ENCODE measurements at regions not wholly inside any gene's neighbourhood (a gene's known extent, or its start where the extent isn't known, plus 50 kb on each side); places are given as distances from the start of the nearest gene placed in this dataset.

DNA sequence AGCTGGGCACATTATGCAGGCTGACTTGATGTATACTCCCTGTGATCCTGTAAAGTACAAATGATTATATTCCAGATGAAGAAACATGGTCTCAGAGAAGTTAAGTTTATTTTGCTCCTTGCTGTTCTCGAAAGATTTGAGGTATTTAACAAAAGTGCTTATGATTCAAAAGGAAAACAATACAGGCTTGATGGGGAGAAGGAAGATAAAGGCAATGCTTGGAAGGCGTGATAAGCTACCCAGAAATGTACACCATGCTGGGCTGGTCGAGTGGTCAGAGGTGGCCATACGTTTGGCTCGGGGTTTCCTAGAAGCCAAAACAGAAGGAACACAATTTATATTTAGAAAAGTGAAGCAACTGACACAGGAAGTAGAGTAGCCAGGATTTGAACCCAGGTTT, 201.0 kb downstream of the KTN1 start:
- Mint-ChIP-seq H3K4me1 (no peaks in the 10 kb centered on the region), H3K27me3 (no peaks in the 10 kb centered on the region), H3K4me3 (no peak overlapping the region), H3K9me3 (ENCODE audit: insufficient read depth) (no peaks in the 10 kb centered on the region), H3K27ac (no peak overlapping the region)
- intact Hi-C loops (cut with micrococcal nuclease): no loop called here
- WGBS (ENCODE audit: insufficient coverage): 100% methylated on average over 1 of the region's 5 CpGs
- CTCF ChIA-PET: no interaction called here
- TF ChIP-seq, protein P1, sequence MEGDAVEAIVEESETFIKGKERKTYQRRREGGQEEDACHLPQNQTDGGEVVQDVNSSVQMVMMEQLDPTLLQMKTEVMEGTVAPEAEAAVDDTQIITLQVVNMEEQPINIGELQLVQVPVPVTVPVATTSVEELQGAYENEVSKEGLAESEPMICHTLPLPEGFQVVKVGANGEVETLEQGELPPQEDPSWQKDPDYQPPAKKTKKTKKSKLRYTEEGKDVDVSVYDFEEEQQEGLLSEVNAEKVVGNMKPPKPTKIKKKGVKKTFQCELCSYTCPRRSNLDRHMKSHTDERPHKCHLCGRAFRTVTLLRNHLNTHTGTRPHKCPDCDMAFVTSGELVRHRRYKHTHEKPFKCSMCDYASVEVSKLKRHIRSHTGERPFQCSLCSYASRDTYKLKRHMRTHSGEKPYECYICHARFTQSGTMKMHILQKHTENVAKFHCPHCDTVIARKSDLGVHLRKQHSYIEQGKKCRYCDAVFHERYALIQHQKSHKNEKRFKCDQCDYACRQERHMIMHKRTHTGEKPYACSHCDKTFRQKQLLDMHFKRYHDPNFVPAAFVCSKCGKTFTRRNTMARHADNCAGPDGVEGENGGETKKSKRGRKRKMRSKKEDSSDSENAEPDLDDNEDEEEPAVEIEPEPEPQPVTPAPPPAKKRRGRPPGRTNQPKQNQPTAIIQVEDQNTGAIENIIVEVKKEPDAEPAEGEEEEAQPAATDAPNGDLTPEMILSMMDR (IDR thresholded peaks at IDR 0.05): no peak
- TF ChIP-seq EZH2 (IDR thresholded peaks at IDR 0.05; ENCODE audit: borderline replicate concordance, insufficient read depth, low read depth, low read length, poor library complexity, severe bottlenecking): no peak
- H3K4me1 ChIP-seq (ENCODE audit: control insufficient read depth in 2 of 2, insufficient read depth in 2 of 2, low read length in 2 of 2): no peaks in the 10 kb centered on the region
- no peaks in the 10 kb centered on the region for H4K20me1 ChIP-seq (ENCODE audit: control insufficient read depth, insufficient read depth, low read length, poor library complexity, severe bottlenecking)
- POLR2A ChIA-PET: no interaction called here
- no peak for DNase-seq
- H3K9ac ChIP-seq (ENCODE audit: low read length): no peak overlapping the region
- no peak for ATAC-seq (ENCODE audit: low read depth)
- H3K36me3 ChIP-seq (replicated peaks in 1 of 2; ENCODE audit: control extremely low read depth in 1 of 2, control insufficient read depth in 1 of 2, extremely low read depth in 1 of 2, insufficient read depth in 2 of 2, low read length in 1 of 2): no peaks in the 10 kb centered on the region
- no peak overlapping the region for H3K27ac ChIP-seq (ENCODE audit: low read length in 2 of 2)
- H2AFZ ChIP-seq (ENCODE audit: insufficient read depth, low read depth, low read length, poor library complexity, severe bottlenecking): no peak overlapping the region
- H3K4me3 ChIP-seq (ENCODE audit: control extremely low read depth in 1 of 5, extremely low read depth in 1 of 5, insufficient read depth in 1 of 5, low read depth in 2 of 5, low read length in 4 of 5): no peak overlapping the region
- no peak overlapping the region for H3K4me2 ChIP-seq (replicated peaks; ENCODE audit: low read depth, low read length, poor library complexity, severe bottlenecking)
- H3K9me3 ChIP-seq (ENCODE audit: control extremely low read depth in 1 of 3, control insufficient read depth in 2 of 3, insufficient read depth in 1 of 3, low read length in 2 of 3): no peaks in the 10 kb centered on the region
- no peaks in the 10 kb centered on the region for H3K79me2 ChIP-seq (ENCODE audit: control insufficient read depth, insufficient read depth, low read length)
- no peaks in the 10 kb centered on the region for H3K27me3 ChIP-seq (replicated peaks in 1 of 4; ENCODE audit: control extremely low read depth in 1 of 4, control insufficient read depth in 3 of 4, insufficient read depth in 4 of 4, low read length in 3 of 4)

DNA sequence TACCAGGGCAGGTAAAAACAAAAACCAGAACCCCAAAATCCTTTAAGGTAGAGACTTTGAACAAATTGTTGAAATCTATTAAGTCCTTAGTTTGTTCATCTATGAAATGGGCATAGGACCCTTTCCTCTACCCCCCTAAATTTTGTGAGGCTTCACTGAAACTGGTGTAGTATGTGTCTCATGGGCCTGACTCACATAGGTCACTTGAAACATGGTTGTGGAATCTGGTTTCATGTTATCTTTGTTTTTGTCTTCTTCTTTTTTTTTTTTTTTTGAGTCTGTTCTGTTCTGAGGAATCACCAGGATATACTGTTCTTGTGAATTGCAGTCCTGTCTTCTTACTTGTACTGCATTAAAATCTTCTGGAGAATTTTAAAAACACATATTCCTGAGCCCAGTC, 202.2 kb downstream of the KTN1 start:
- POLR2A ChIA-PET: no interaction called here
- Mint-ChIP-seq H3K27me3 (peaks cover 3% of the 10 kb centered on the region), H3K9me3 (ENCODE audit: insufficient read depth) (no peaks in the 10 kb centered on the region), H3K4me3 (no peak overlapping the region), H3K4me1 (no peaks in the 10 kb centered on the region), H3K27ac (no peak overlapping the region)
- no peak for TF ChIP-seq EZH2 (IDR thresholded peaks at IDR 0.05; ENCODE audit: borderline replicate concordance, insufficient read depth, low read depth, low read length, poor library complexity, severe bottlenecking)
- TF ChIP-seq, protein P1 (IDR thresholded peaks at IDR 0.05): no peak
- H2AFZ ChIP-seq (ENCODE audit: insufficient read depth, low read depth, low read length, poor library complexity, severe bottlenecking): no peak overlapping the region
- H3K4me2 ChIP-seq (replicated peaks; ENCODE audit: low read depth, low read length, poor library complexity, severe bottlenecking): no peak overlapping the region
- H3K36me3 ChIP-seq (replicated peaks in 1 of 2; ENCODE audit: control extremely low read depth in 1 of 2, control insufficient read depth in 1 of 2, extremely low read depth in 1 of 2, insufficient read depth in 2 of 2, low read length in 1 of 2): no peaks in the 10 kb centered on the region
- H3K9me3 ChIP-seq (ENCODE audit: control extremely low read depth in 1 of 3, control insufficient read depth in 2 of 3, insufficient read depth in 1 of 3, low read length in 2 of 3): no peaks in the 10 kb centered on the region
- intact Hi-C loops (cut with micrococcal nuclease): no loop called here
- H3K27me3 ChIP-seq (replicated peaks in 1 of 4; ENCODE audit: control extremely low read depth in 1 of 4, control insufficient read depth in 3 of 4, insufficient read depth in 4 of 4, low read length in 3 of 4): no peaks in the 10 kb centered on the region
- CTCF ChIA-PET: no interaction called here
- no peaks in the 10 kb centered on the region for H4K20me1 ChIP-seq (ENCODE audit: control insufficient read depth, insufficient read depth, low read length, poor library complexity, severe bottlenecking)
- no peak overlapping the region for H3K9ac ChIP-seq (ENCODE audit: low read length)
- H3K27ac ChIP-seq (ENCODE audit: low read length in 2 of 2): no peak overlapping the region
- no peak for DNase-seq
- H3K79me2 ChIP-seq (ENCODE audit: control insufficient read depth, insufficient read depth, low read length): no peaks in the 10 kb centered on the region
- ATAC-seq (ENCODE audit: low read depth): no peak
- H3K4me1 ChIP-seq (ENCODE audit: control insufficient read depth in 2 of 2, insufficient read depth in 2 of 2, low read length in 2 of 2): no peaks in the 10 kb centered on the region
- no peak overlapping the region for H3K4me3 ChIP-seq (ENCODE audit: control extremely low read depth in 1 of 5, extremely low read depth in 1 of 5, insufficient read depth in 1 of 5, low read depth in 2 of 5, low read length in 4 of 5)

Data from B cell (primary cell).